HG03139 (cell line): ENCODE measurements at regions not wholly inside any gene's neighbourhood (a gene's known extent, or its start where the extent isn't known, plus 50 kb on each side); places are given as distances from the start of the nearest gene placed in this dataset.
"Not testable (repeated sequence)": the region's sequence is repeated elsewhere in the genome, so short reads cannot be mapped to it uniquely, and the experiment has no call there.

Source experiments
- ATAC-seq: cut with Tn5 transposase; IDR thresholded peaks from one replicate; pipeline ENCODE4 v1.9.1; 2021; ENCODE audit not compliant: unreplicated experiment

GRCh38 chr5:124836314-124836713 lies 89.9 kb upstream of the ZNF608 start:
- ATAC-seq = not testable (repeated sequence)

GRCh38 chr5:124839371-124839998 lies 93.0 kb upstream of the ZNF608 start:
- ATAC-seq = no peak

GRCh38 chr5:124841829-124842712 lies 95.6 kb upstream of the ZNF608 start:
- ATAC-seq = no peak

- no peak for ATAC-seq
Observed at GRCh38 chr5:124842725-124843595, 96.5 kb upstream of the ZNF608 start.

GRCh38 chr5:124843596-124843899 lies 97.1 kb upstream of the ZNF608 start:
- no peak for ATAC-seq

GRCh38 chr5:124844371-124844920 lies 98.0 kb upstream of the ZNF608 start:
- ATAC-seq = no peak

GRCh38 chr5:124847907-124848306 lies 101.5 kb upstream of the ZNF608 start:
- no peak for ATAC-seq

GRCh38 chr5:124849774-124850173 lies 103.3 kb upstream of the ZNF608 start:
- no peak for ATAC-seq

- ATAC-seq = no peak
Observed at GRCh38 chr5:124856726-124857125, 110.3 kb upstream of the ZNF608 start.

GRCh38 chr5:124858612-124859011 lies 112.2 kb upstream of the ZNF608 start:
- no peak for ATAC-seq

GRCh38 chr5:124859027-124859426 lies 112.6 kb upstream of the ZNF608 start:
- ATAC-seq = no peak

- ATAC-seq = no peak
Observed at GRCh38 chr5:124859556-124860290, 113.3 kb upstream of the ZNF608 start.

GRCh38 chr5:124860291-124860655 lies 113.8 kb upstream of the ZNF608 start:
- no peak for ATAC-seq

GRCh38 chr5:124865066-124865465 lies 118.6 kb upstream of the ZNF608 start:
- no peak for ATAC-seq

GRCh38 chr5:124865603-124866354 lies 119.3 kb upstream of the ZNF608 start:
- ATAC-seq = no peak

- no peak for ATAC-seq
Observed at GRCh38 chr5:124866355-124867136, 120.1 kb upstream of the ZNF608 start.

GRCh38 chr5:124867137-124867704 lies 120.8 kb upstream of the ZNF608 start:
- no peak for ATAC-seq

- no peak for ATAC-seq
Observed at GRCh38 chr5:124868676-124869075, 122.2 kb upstream of the ZNF608 start.
